Uterus (tissue), 3 donors: ENCODE measurements at regions not wholly inside any gene's neighbourhood (a gene's known extent, or its start where the extent isn't known, plus 50 kb on each side); places are given as distances from the start of the nearest gene placed in this dataset.

ENCODE experiments used
- DNase-seq, 2 donors: peaks; one replicate each; pipeline ENCODE4 v3.0.0-alpha.2; 2019 to 2020
- H3K27ac ChIP-seq, 2 donors: fragments of 200-600 bp; sonication (generic); 1 replicate in 1 of 2; 2 replicates in 1 of 2; pipeline ENCODE4 v1.5.1; 2016 to 2018
- H3K27me3 ChIP-seq, 2 donors: fragments of 200-600 bp; sonication (generic); one replicate each; pipeline ENCODE4 v1.5.1; 2018 to 2019; ENCODE audit warnings: control low read depth in 1 of 2
- H3K36me3 ChIP-seq, 2 donors: fragments of 200-600 bp; sonication (generic); one replicate each; pipeline ENCODE4 v1.5.1; 2019; ENCODE audit warnings: control low read depth in 1 of 2
- H3K4me1 ChIP-seq, 2 donors: fragments of 200-600 bp; sonication (generic); one replicate each; pipeline ENCODE4 v1.5.1; 2018 to 2019; ENCODE audit warnings: control low read depth in 1 of 2
- H3K4me3 ChIP-seq, 2 donors: fragments of 200-600 bp; sonication (generic); 1 replicate in 1 of 2; 2 replicates in 1 of 2; pipeline ENCODE4 v1.5.1; 2018 to 2019; ENCODE audit warnings: mild to moderate bottlenecking in 1 of 2
- H3K9me3 ChIP-seq, 2 donors: fragments of 200-600 bp; sonication (generic); one replicate each; pipeline ENCODE4 v1.5.1; 2019; ENCODE audit warnings: control low read depth in 1 of 2
- POLR2A ChIP-seq, 2 donors: fragments of 450-650 bp; IDR thresholded peaks; one replicate each; pipeline ENCODE4 v1.6.1; 2016; ENCODE audit warnings: antibody characterized with exemption in 2 of 2, mild to moderate bottlenecking in 1 of 2, moderate library complexity in 1 of 2
- intact Hi-C: fragments of 100-400 bp; cut with DNase I; formaldehyde crosslinking; loops from one replicate; pipeline ENCODE4 v1.15.1; 2023; ENCODE audit warnings: low total_unique reads
- TF ChIP-seq, protein P1 (sequence below), 4 experiments: fragments of 200-600 bp in 2 of 4; fragments of 450-650 bp in 2 of 4; sonication (generic) in 2 of 4; IDR thresholded peaks; one replicate each; pipeline ENCODE4 v1.5.1; 2016 to 2019; ENCODE audit warnings: antibody characterized with exemption in 4 of 4, mild to moderate bottlenecking in 2 of 4, moderate library complexity in 1 of 4
- donor health status: DM: yes; HTN: yes; CAD: no.

DNA sequence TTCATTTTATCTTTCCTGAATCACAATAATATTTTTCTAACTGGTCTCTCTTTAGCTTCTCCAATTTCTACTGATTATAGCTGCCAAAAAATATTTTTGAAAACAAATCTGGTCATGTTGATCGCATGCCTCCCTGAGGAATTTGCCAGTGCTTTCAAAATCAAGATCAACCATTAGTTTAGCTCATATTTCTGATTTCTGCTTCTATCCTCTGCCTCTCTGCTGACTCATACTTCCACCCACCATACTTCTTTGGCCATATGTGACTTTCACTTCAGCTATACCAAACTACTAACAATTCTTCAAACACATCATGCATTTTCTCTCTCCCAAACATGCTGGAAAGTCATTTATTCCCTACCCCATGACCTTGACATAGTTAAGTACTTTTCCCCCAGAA is 636.5 kb downstream of the TLE1 start:
- H3K4me3 ChIP-seq, result no peak overlapping the region
- TF ChIP-seq, protein P1, sequence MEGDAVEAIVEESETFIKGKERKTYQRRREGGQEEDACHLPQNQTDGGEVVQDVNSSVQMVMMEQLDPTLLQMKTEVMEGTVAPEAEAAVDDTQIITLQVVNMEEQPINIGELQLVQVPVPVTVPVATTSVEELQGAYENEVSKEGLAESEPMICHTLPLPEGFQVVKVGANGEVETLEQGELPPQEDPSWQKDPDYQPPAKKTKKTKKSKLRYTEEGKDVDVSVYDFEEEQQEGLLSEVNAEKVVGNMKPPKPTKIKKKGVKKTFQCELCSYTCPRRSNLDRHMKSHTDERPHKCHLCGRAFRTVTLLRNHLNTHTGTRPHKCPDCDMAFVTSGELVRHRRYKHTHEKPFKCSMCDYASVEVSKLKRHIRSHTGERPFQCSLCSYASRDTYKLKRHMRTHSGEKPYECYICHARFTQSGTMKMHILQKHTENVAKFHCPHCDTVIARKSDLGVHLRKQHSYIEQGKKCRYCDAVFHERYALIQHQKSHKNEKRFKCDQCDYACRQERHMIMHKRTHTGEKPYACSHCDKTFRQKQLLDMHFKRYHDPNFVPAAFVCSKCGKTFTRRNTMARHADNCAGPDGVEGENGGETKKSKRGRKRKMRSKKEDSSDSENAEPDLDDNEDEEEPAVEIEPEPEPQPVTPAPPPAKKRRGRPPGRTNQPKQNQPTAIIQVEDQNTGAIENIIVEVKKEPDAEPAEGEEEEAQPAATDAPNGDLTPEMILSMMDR (IDR thresholded peaks at IDR 0.05), result no peak
- TF ChIP-seq POLR2A (IDR thresholded peaks at IDR 0.05), result no peak

DNA sequence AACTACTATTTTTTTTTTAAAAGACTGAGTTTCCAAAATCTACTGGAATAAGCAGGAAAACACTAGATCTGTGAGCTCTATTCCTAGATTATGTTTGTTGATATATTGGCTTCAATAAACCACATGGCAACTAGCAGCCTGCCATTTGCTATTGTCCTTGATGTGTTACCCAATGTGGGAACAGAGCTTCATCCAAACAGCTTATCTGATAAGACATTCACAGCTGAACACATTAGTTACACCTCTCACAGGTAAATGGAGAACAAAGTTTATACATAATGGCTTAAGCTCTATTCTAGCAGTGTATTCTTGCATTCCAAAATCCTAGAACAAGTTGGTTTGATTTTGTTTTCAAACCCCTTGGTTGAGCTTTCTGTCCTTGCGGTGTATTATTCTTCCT is 642.1 kb downstream of the TLE1 start:
- Histone ChIP-seq H3K27me3 (no peaks in the 10 kb centered on the region), H3K27ac (no peak overlapping the region), H3K9me3 (no peaks in the 10 kb centered on the region), H3K4me1 (no peaks in the 10 kb centered on the region), H3K4me3 (no peak overlapping the region), H3K36me3 (no peaks in the 10 kb centered on the region)
- TF ChIP-seq, protein P1 (IDR thresholded peaks at IDR 0.05), result no peak
- TF ChIP-seq POLR2A (IDR thresholded peaks at IDR 0.05), result no peak
- DNase-seq, result no peak
- intact Hi-C loops, result no loop called here

More for the DNA sequence above, 636.5 kb downstream of the TLE1 start:
- Histone ChIP-seq H3K36me3 (no peaks in the 10 kb centered on the region), H3K4me1 (no peaks in the 10 kb centered on the region), H3K9me3 (no peaks in the 10 kb centered on the region), H3K27me3 (no peaks in the 10 kb centered on the region), H3K27ac (no peak overlapping the region)
- intact Hi-C loops, result no loop called here
- DNase-seq, result no peak

DNA sequence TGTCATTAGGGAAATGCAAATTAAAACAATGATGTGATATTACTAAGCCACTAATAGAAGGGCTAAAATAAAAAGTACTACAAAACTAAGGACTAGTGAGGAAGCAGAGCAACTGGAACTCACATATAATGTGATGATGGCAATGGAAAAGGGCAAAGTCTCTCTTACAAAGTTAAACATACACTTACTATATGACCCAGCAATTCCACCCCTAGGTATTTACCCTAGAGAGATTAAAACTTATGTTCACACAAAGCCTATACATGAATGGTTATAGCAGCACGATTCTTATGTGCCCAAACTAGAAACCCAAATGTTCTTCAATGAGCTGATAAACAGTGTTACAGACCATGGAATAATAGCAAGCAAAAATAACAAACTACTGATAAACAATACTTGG is 643.7 kb downstream of the TLE1 start:
- no peak overlapping the region for H3K4me3 ChIP-seq
- no peaks in the 10 kb centered on the region for H3K4me1 ChIP-seq
- no peaks in the 10 kb centered on the region for H3K27me3 ChIP-seq
- intact Hi-C loops, result no loop called here
- TF ChIP-seq, protein P1 (IDR thresholded peaks at IDR 0.05), result no peak
- TF ChIP-seq POLR2A (IDR thresholded peaks at IDR 0.05), result no peak
- no peak overlapping the region for H3K27ac ChIP-seq
- no peaks in the 10 kb centered on the region for H3K36me3 ChIP-seq
- no peaks in the 10 kb centered on the region for H3K9me3 ChIP-seq
- DNase-seq, result no peak

DNA sequence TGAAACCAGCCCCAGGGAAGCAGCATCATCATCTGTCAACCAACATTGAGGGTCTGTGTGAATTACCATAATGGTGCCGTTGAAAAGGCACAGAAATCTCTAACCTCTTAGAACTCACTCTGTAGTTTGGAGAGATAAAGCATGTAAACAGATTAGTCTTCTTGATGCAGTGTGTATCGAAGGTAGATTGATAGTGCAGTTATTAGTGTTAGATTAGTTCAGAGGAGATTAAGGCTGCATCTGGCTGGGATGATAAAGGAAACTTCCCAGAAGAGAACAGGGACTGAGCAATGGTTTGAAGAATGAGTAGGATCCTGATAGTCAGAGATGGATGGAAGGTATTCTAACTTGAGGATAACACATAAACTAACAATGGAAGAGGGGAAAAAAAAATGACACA is 651.5 kb downstream of the TLE1 start:
- intact Hi-C loops, result no loop called here
- no peak overlapping the region for H3K4me3 ChIP-seq
- DNase-seq, result no peak
- no peaks in the 10 kb centered on the region for H3K4me1 ChIP-seq
- no peaks in the 10 kb centered on the region for H3K9me3 ChIP-seq
- no peak for TF ChIP-seq POLR2A (IDR thresholded peaks at IDR 0.05)
- TF ChIP-seq, protein P1 (IDR thresholded peaks at IDR 0.05), result no peak
- no peak overlapping the region for H3K27ac ChIP-seq
- H3K36me3 ChIP-seq, result no peaks in the 10 kb centered on the region
- H3K27me3 ChIP-seq, result no peaks in the 10 kb centered on the region

DNA sequence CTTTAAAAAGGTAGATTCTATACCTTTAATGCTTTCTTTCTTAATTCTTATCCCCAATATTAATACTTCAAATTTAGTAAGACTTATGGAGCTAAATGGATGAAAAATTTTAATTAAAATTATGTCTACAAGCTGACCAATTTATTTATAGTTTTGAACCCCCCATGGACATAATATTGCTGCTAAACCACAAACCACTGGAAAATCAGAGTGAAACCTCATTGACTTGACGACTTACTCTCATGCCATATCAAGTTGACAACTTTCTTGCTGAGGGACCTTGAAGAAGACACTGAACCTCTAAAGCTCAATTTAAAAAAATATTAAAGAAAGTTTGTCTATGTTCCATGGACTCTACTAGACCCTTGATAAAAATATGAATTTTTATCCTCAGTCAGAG is 653.7 kb downstream of the TLE1 start:
- Histone ChIP-seq H3K4me1 (no peaks in the 10 kb centered on the region), H3K27me3 (no peaks in the 10 kb centered on the region), H3K4me3 (no peak overlapping the region), H3K36me3 (no peaks in the 10 kb centered on the region), H3K9me3 (no peaks in the 10 kb centered on the region), H3K27ac (peak overlapping the region in 1 of 2 donors; percentile 0)
- no peak for DNase-seq
- TF ChIP-seq, protein P1 (IDR thresholded peaks at IDR 0.05), result no peak
- no peak for TF ChIP-seq POLR2A (IDR thresholded peaks at IDR 0.05)
- intact Hi-C loops, result no loop called here
